Loucy (cell line): ENCODE measurements at regions not wholly inside any gene's neighbourhood (a gene's known extent, or its start where the extent isn't known, plus 50 kb on each side); places are given as distances from the start of the nearest gene placed in this dataset.

Source experiments
- H2AFZ ChIP-seq: fragments of 200-600 bp; sonication (generic); 2 replicates; pipeline ENCODE4 v1.6.0; 2016; ENCODE audit warnings: antibody characterized with exemption, mild to moderate bottlenecking, low read length, moderate library complexity
- H3F3A ChIP-seq: fragments of 200-600 bp; 2 replicates; pipeline ENCODE4 v1.6.0; 2016; ENCODE audit warnings: antibody characterized with exemption, low read depth, mild to moderate bottlenecking
- H3K27me3 ChIP-seq: fragments of 200-600 bp; sonication (generic); 2 replicates; pipeline ENCODE4 v1.6.1; 2014; ENCODE audit warnings: low read length, mild to moderate bottlenecking; ENCODE audit not compliant: insufficient read depth, poor library complexity, severe bottlenecking
- H3K36me3 ChIP-seq: fragments of 200-600 bp; sonication (generic); 2 replicates; pipeline ENCODE4 v1.6.1; 2016; ENCODE audit warnings: low read length; ENCODE audit not compliant: insufficient read depth
- H3K4me1 ChIP-seq: fragments of 200-600 bp; sonication (generic); 2 replicates; pipeline ENCODE4 v1.5.1; 2014; ENCODE audit warnings: low read length, mild to moderate bottlenecking; ENCODE audit not compliant: insufficient read depth, poor library complexity, severe bottlenecking
- H3K4me2 ChIP-seq: fragments of 200-600 bp; sonication (generic); 2 replicates; pipeline ENCODE4 v1.6.0; 2014; ENCODE audit warnings: antibody characterized with exemption, low read length, low read depth, mild to moderate bottlenecking; ENCODE audit not compliant: poor library complexity, severe bottlenecking
- H3K4me3 ChIP-seq: fragments of 200-600 bp; sonication (generic); 2 replicates; pipeline ENCODE4 v1.5.1; 2014; ENCODE audit warnings: low read length, mild to moderate bottlenecking, mixed read lengths; ENCODE audit not compliant: poor library complexity, severe bottlenecking
- H3K79me2 ChIP-seq: fragments of 200-600 bp; sonication (generic); 2 replicates; pipeline ENCODE4 v1.6.1; 2014; ENCODE audit warnings: low read length; ENCODE audit not compliant: insufficient read depth
- H3K9ac ChIP-seq: fragments of 200-600 bp; sonication (generic); 2 replicates; pipeline ENCODE4 v1.6.0; 2014; ENCODE audit warnings: mild to moderate bottlenecking, low read depth, low read length, moderate library complexity; ENCODE audit not compliant: poor library complexity, severe bottlenecking
- H3K9me2 ChIP-seq: fragments of 200-600 bp; sonication (generic); replicated peaks from 2 replicates; pipeline ENCODE4 v1.6.1; 2016; ENCODE audit warnings: low read depth, low read length, mixed read lengths
- H3K9me3 ChIP-seq: fragments of 200-600 bp; sonication (generic); 2 replicates; pipeline ENCODE4 v1.6.1; 2014; ENCODE audit warnings: mild to moderate bottlenecking, antibody characterized with exemption, low read length, low read depth; ENCODE audit not compliant: insufficient read depth
- H4K20me1 ChIP-seq: fragments of 200-600 bp; sonication (generic); 2 replicates; pipeline ENCODE4 v1.6.0; 2014; ENCODE audit warnings: antibody characterized with exemption, low read length, mild to moderate bottlenecking; ENCODE audit not compliant: insufficient read depth, poor library complexity, severe bottlenecking
- CTCF ChIP-seq: fragments of 200-600 bp; sonication (generic); conservative IDR thresholded peaks from 2 replicates; pipeline ENCODE4 v1.5.1; 2014; ENCODE audit warnings: mild to moderate bottlenecking, antibody characterized with exemption, low read length
- EZH2phosphoT487 ChIP-seq: fragments of 200-600 bp; IDR thresholded peaks from 2 replicates; pipeline ENCODE4 v1.6.1; 2018; ENCODE audit warnings: antibody characterized with exemption, mild to moderate bottlenecking, moderate library complexity, borderline replicate concordance

DNA sequence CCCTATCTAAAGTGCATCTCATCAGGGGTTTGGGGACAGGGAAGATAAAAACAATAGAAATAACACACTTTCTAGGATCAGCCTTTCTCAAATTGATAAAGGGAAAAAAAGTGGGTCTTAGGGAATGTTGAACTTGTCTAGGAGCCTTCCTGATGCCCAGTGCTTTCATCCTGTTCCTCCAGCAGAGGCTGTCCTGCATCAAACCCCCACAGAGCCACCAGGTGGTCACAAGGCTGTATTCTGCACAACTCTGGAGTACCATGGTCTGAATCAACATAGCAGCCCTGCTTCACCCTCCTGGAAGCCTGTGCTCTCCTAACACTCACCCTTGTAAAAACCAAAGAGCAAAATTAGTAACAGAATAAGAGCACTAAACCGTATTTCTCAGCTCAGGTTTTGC is 118.5 kb upstream of the SLC25A36 start:
- no peaks in the 10 kb centered on the region for H4K20me1 ChIP-seq
- H3K9me3 ChIP-seq, result no peaks in the 10 kb centered on the region

DNA sequence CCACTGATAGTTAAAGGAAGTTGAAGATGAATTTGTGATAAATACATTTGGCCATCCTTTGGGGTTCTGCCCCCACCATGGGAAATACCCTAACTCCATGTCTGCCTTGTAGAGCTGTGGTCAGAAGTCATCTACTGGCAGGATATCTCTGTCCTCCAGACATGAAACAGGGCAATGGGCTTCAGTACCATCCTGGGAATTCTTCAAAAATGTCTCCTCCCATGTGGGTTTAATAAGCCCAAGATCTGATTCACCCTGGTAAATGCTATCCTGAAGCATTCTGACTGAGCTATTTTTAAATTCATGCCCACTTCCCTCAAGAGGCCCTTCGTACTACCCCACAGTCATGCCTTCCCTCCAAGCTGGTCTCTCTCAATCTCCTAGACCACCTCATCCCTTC is 113.7 kb upstream of the SLC25A36 start:
- H3K4me3 ChIP-seq, result no peak overlapping the region
- no peaks in the 10 kb centered on the region for H3K27me3 ChIP-seq
- no peaks in the 10 kb centered on the region for H4K20me1 ChIP-seq
- H3K36me3 ChIP-seq, result no peaks in the 10 kb centered on the region
- H3K9me2 ChIP-seq, result no peaks in the 10 kb centered on the region
- H3K4me1 ChIP-seq, result peaks cover 9% of the 10 kb centered on the region
- no peak overlapping the region for H2AFZ ChIP-seq
- H3K4me2 ChIP-seq, result no peak overlapping the region
- no peaks in the 10 kb centered on the region for H3F3A ChIP-seq
- no peaks in the 10 kb centered on the region for H3K9me3 ChIP-seq
- no peak overlapping the region for H3K9ac ChIP-seq
- H3K79me2 ChIP-seq, result no peaks in the 10 kb centered on the region
- no peak for TF ChIP-seq CTCF
- no peak for TF ChIP-seq EZH2phosphoT487

More for the DNA sequence above, 118.5 kb upstream of the SLC25A36 start:
- no peaks in the 10 kb centered on the region for H3K27me3 ChIP-seq
- no peaks in the 10 kb centered on the region for H3K9me2 ChIP-seq
- TF ChIP-seq EZH2phosphoT487 (no peak), CTCF (peak; percentile 28)
- H3K9ac ChIP-seq, result no peak overlapping the region
- no peak overlapping the region for H3K4me2 ChIP-seq
- H3K36me3 ChIP-seq, result no peaks in the 10 kb centered on the region
- peaks cover 14% of the 10 kb centered on the region for H3K4me1 ChIP-seq
- no peak overlapping the region for H2AFZ ChIP-seq
- H3K79me2 ChIP-seq, result no peaks in the 10 kb centered on the region
- no peak overlapping the region for H3K4me3 ChIP-seq
- H3F3A ChIP-seq, result no peaks in the 10 kb centered on the region

GRCh38 chr3:140828585-140828984 is 113.1 kb upstream of the SLC25A36 start:
- Histone ChIP-seq H3F3A (no peaks in the 10 kb centered on the region), H3K9me2 (no peaks in the 10 kb centered on the region), H3K4me2 (no peak overlapping the region), H3K4me3 (no peak overlapping the region), H3K27me3 (no peaks in the 10 kb centered on the region), H2AFZ (no peak overlapping the region), H3K4me1 (peaks cover 9% of the 10 kb centered on the region), H3K9ac (no peak overlapping the region), H3K36me3 (no peaks in the 10 kb centered on the region), H4K20me1 (no peaks in the 10 kb centered on the region), H3K79me2 (no peaks in the 10 kb centered on the region), H3K9me3 (no peaks in the 10 kb centered on the region)
- TF ChIP-seq EZH2phosphoT487 (no peak), CTCF (no peak)
